ENCODE measurements at regions not wholly inside any gene's neighbourhood (a gene's known extent, or its start where the extent isn't known, plus 50 kb on each side); places are given as distances from the start of the nearest gene placed in this dataset.

GRCh38 chr6:120219339-120219738 is 869.8 kb upstream of the MAN1A1 start:
- no peak for TF ChIP-seq CTCF (IDR thresholded peaks at IDR 0.05; ENCODE audit: low read depth, low read length)

GRCh38 chr6:120214088-120214499 is 864.5 kb upstream of the MAN1A1 start:
- DNase-seq (ENCODE audit: extremely low read depth, low read depth): no peak
- TF ChIP-seq CTCF (IDR thresholded peaks at IDR 0.05; ENCODE audit: low read depth, low read length): no peak

More at GRCh38 chr6:120219339-120219738, 869.8 kb upstream of the MAN1A1 start:
- no peak for DNase-seq (ENCODE audit: extremely low read depth, low read depth)

- DNase-seq (ENCODE audit: extremely low read depth, low read depth): no peak
- TF ChIP-seq CTCF (IDR thresholded peaks at IDR 0.05; ENCODE audit: low read depth, low read length): no peak
Observed at GRCh38 chr6:120211955-120212792, 862.6 kb upstream of the MAN1A1 start.

GRCh38 chr6:120202878-120203277 is 853.3 kb upstream of the MAN1A1 start:
- no peak for TF ChIP-seq CTCF (IDR thresholded peaks at IDR 0.05; ENCODE audit: low read depth, low read length)

GRCh38 chr6:120200853-120201252 is 851.3 kb upstream of the MAN1A1 start:
- DNase-seq (ENCODE audit: extremely low read depth, low read depth): no peak

More at GRCh38 chr6:120202878-120203277, 853.3 kb upstream of the MAN1A1 start:
- DNase-seq (ENCODE audit: extremely low read depth, low read depth): no peak

GRCh38 chr6:120198033-120198432 is 848.5 kb upstream of the MAN1A1 start:
- TF ChIP-seq CTCF (IDR thresholded peaks at IDR 0.05; ENCODE audit: low read depth, low read length): no peak
- peak; percentile 2 for DNase-seq (ENCODE audit: extremely low read depth, low read depth)

More at GRCh38 chr6:120200853-120201252, 851.3 kb upstream of the MAN1A1 start:
- no peak for TF ChIP-seq CTCF (IDR thresholded peaks at IDR 0.05; ENCODE audit: low read depth, low read length)

GRCh38 chr6:120186080-120186479 is 836.5 kb upstream of the MAN1A1 start:
- no peak for TF ChIP-seq CTCF (IDR thresholded peaks at IDR 0.05; ENCODE audit: low read depth, low read length)
- DNase-seq (ENCODE audit: extremely low read depth, low read depth): no peak

Data from AG09319 (cell line).